ENCODE measurements at regions not wholly inside any gene's neighbourhood (a gene's known extent, or its start where the extent isn't known, plus 50 kb on each side); places are given as distances from the start of the nearest gene placed in this dataset.

- no peak for FAIRE-seq
- POLR2A ChIA-PET, result no interaction called here
- TF ChIP-seq ZBTB2 (IDR thresholded peaks at IDR 0.05) (no peak), TFE3 (CRISPR knock-in tag; IDR thresholded peaks at IDR 0.05) (no peak), SIX5 (IDR thresholded peaks at IDR 0.05; ENCODE audit: borderline replicate concordance in 1 of 2, insufficient read depth in 1 of 2, low read depth in 1 of 2, low read length in 2 of 2) (no peak), KDM1A (IDR thresholded peaks at IDR 0.05) (no peak), ZNF785 (CRISPR knock-in tag; IDR thresholded peaks at IDR 0.05) (no peak), HMBOX1 (IDR thresholded peaks at IDR 0.05) (no peak), ZNF224 (CRISPR knock-in tag; IDR thresholded peaks at IDR 0.05) (no peak), PHB2 (IDR thresholded peaks at IDR 0.05; ENCODE audit: low read depth) (no peak), ZNF766 (CRISPR knock-in tag; conservative IDR thresholded peaks at IDR 0.05) (no peak), GATAD2A (IDR thresholded peaks at IDR 0.05) (no peak), KAT8 (IDR thresholded peaks at IDR 0.05; ENCODE audit: low read depth) (no peak), PHF8 (IDR thresholded peaks at IDR 0.05; ENCODE audit: borderline replicate concordance, low read length) (no peak), E2F1 (CRISPR knock-in tag; IDR thresholded peaks at IDR 0.05) (no peak), TFAP4 (CRISPR knock-in tag; IDR thresholded peaks at IDR 0.05; ENCODE audit: borderline replicate concordance) (no peak), ZBTB49 (CRISPR knock-in tag; IDR thresholded peaks at IDR 0.05; ENCODE audit: borderline replicate concordance) (no peak)
Measured at GRCh38 chrX:22922961-22923360, 76.8 kb upstream of the DDX53 start.

More at GRCh38 chrX:22922961-22923360, 76.8 kb upstream of the DDX53 start:
- no peak for ATAC-seq
- in situ Hi-C loops (cut with MboI) (no loop called here), intact Hi-C loops (cut with micrococcal nuclease) (no loop called here)
- no peaks in the 10 kb centered on the region for H3K4me1 ChIP-seq (replicated peaks in 1 of 2; ENCODE audit: control insufficient read depth in 2 of 2, insufficient read depth in 2 of 2, low read length in 2 of 2)
- H3K27ac ChIP-seq (ENCODE audit: extremely low read depth, low read depth, low read length), result no peak overlapping the region
- no peak overlapping the region for H3K4me3 ChIP-seq
- no peak overlapping the region for H3K9ac ChIP-seq (ENCODE audit: insufficient read depth in 1 of 2, low read depth in 2 of 2, low read length in 2 of 2)
- H3K9me3 ChIP-seq (replicated peaks; ENCODE audit: control insufficient read depth, insufficient read depth, low read depth, low read length), result no peaks in the 10 kb centered on the region
- H2AFZ ChIP-seq (ENCODE audit: low read depth, low read length), result no peak overlapping the region
- no peak overlapping the region for H3K4me2 ChIP-seq (ENCODE audit: insufficient read depth, low read length)
- H3K79me2 ChIP-seq (ENCODE audit: control insufficient read depth, insufficient read depth, low read length), result no peaks in the 10 kb centered on the region
- H3K36me3 ChIP-seq (ENCODE audit: control insufficient read depth, insufficient read depth, low read length), result no peaks in the 10 kb centered on the region
- H4K20me1 ChIP-seq (replicated peaks; ENCODE audit: control insufficient read depth, insufficient read depth, low read length), result no peaks in the 10 kb centered on the region
- BruUV-seq (replicated peaks), result no TSS peak
- WGBS (ENCODE audit: insufficient coverage, low coverage, missing lambda C conversion rate), result 0% methylated on average over 5 of the region's 5 CpGs
- CTCF ChIA-PET (ENCODE audit: low intra/inter-chr PET ratio), result no interaction called here
- no peaks in the 10 kb centered on the region for H3K27me3 ChIP-seq (ENCODE audit: control insufficient read depth in 2 of 2, insufficient read depth in 2 of 2, low read length in 2 of 2)
- no peak for DNase-seq (ENCODE audit: extremely low read depth in 1 of 4, low spot score in 3 of 4)
- H3K9me1 ChIP-seq (ENCODE audit: control insufficient read depth, insufficient read depth, low read length), result no peaks in the 10 kb centered on the region
